ENCODE measurements at regions not wholly inside any gene's neighbourhood (a gene's known extent, or its start where the extent isn't known, plus 50 kb on each side); places are given as distances from the start of the nearest gene placed in this dataset.

DNA sequence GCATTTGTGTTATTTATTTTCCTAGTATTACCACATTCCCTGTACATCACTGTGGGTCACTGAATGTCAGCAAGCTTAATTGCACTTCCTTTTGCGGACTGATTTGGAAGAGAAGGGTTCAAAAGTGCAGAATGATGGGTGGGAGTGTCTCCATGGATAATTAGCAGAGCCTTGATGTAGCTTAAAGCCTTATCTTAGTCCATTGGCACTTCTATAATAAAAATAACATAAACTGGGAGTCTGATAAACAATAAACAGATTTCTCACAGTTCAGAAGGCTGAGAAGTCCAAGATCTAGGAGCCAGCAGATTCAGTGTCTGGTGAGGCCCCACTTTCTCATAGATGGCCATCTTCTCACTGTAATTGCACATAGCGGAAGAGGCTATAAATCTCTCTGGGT lies 501.1 kb upstream of the POU3F2 start:
- DNase-seq = no peak
- Histone ChIP-seq H3K4me2 (no peak overlapping the region), H3K27ac (ENCODE audit: low read depth in 2 of 2, low read length in 1 of 2) (no peak overlapping the region), H3K4me1 (ENCODE audit: control insufficient read depth in 1 of 2, insufficient read depth in 2 of 2, low read depth in 1 of 2, low read length in 1 of 2) (no peaks in the 10 kb centered on the region; a peak in 2 of 4 replicates), H3K79me2 (ENCODE audit: insufficient read depth) (no peaks in the 10 kb centered on the region), H3K36me3 (replicated peaks in 1 of 2; ENCODE audit: control insufficient read depth in 1 of 2, insufficient read depth in 2 of 2, low read length in 1 of 2) (no peaks in the 10 kb centered on the region), H4K20me1 (ENCODE audit: insufficient read depth) (no peaks in the 10 kb centered on the region), H3K4me3 (ENCODE audit: low read depth in 2 of 2, low read length in 1 of 2) (no peak overlapping the region), H2AFZ (ENCODE audit: low read depth) (no peak overlapping the region), H3K27me3 (ENCODE audit: insufficient read depth) (no peaks in the 10 kb centered on the region), H3K9ac (no peak overlapping the region), H3K9me3 (no peaks in the 10 kb centered on the region), H3F3A (replicated peaks; ENCODE audit: insufficient read depth) (no peaks in the 10 kb centered on the region), H3K9me2 (no peaks in the 10 kb centered on the region)
- ChIA-PET POLR2A (no interaction called here), CTCF (interaction anchor here (1.5 kb wide), 1 partner anchor 11 kb away, joined by 3 read pairs; no protein-coding TSS in a partner anchor)
- no peak for TF ChIP-seq POLR2AphosphoS5 (IDR thresholded peaks at IDR 0.05; ENCODE audit: low read depth, low read length)
- 44% methylated on average over 2 of the region's 2 CpGs for WGBS (ENCODE audit: low lambda C conversion rate)

DNA sequence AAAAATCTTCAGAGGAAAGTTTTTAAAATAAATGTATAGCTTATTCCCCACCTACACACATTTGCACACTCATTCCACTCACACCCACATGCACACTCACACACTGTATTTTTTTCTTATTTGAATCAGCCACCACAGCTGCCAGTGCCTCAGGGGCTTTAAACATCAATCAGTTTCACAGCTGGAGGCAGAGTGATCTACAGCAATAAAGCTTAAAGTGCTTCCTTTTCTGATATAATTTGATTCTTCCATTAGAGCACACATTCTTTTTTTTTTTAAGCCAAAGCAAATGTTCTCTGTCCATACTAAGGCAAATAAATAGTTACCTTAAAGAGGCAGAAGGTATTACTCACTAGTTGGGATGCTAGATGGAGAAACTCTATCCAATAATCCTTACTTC lies 498.8 kb upstream of the POU3F2 start:
- Histone ChIP-seq H2AFZ (ENCODE audit: low read depth) (no peak overlapping the region), H3K79me2 (ENCODE audit: insufficient read depth) (no peaks in the 10 kb centered on the region), H3F3A (replicated peaks; ENCODE audit: insufficient read depth) (no peaks in the 10 kb centered on the region), H3K27ac (ENCODE audit: low read depth in 2 of 2, low read length in 1 of 2) (no peak overlapping the region), H3K9ac (no peak overlapping the region), H3K4me1 (ENCODE audit: control insufficient read depth in 1 of 2, insufficient read depth in 2 of 2, low read depth in 1 of 2, low read length in 1 of 2) (no peaks in the 10 kb centered on the region; a peak in 2 of 4 replicates), H3K4me3 (ENCODE audit: low read depth in 2 of 2, low read length in 1 of 2) (no peak overlapping the region), H3K36me3 (replicated peaks in 1 of 2; ENCODE audit: control insufficient read depth in 1 of 2, insufficient read depth in 2 of 2, low read length in 1 of 2) (no peaks in the 10 kb centered on the region), H3K27me3 (ENCODE audit: insufficient read depth) (no peaks in the 10 kb centered on the region), H3K9me2 (no peaks in the 10 kb centered on the region), H3K9me3 (no peaks in the 10 kb centered on the region), H4K20me1 (ENCODE audit: insufficient read depth) (no peaks in the 10 kb centered on the region), H3K4me2 (no peak overlapping the region)
- no peak for DNase-seq
- ChIA-PET CTCF (interaction anchor here (1.4 to 2.5 kb wide), 3 partner anchors 24 to 43 kb away, joined by 3 to 7 read pairs (median 3); no protein-coding TSS in a partner anchor), POLR2A (interaction anchor here (0.6 kb wide), 1 partner anchor 495 kb away, joined by 3 read pairs; no protein-coding TSS in a partner anchor)
- TF ChIP-seq, protein P1, sequence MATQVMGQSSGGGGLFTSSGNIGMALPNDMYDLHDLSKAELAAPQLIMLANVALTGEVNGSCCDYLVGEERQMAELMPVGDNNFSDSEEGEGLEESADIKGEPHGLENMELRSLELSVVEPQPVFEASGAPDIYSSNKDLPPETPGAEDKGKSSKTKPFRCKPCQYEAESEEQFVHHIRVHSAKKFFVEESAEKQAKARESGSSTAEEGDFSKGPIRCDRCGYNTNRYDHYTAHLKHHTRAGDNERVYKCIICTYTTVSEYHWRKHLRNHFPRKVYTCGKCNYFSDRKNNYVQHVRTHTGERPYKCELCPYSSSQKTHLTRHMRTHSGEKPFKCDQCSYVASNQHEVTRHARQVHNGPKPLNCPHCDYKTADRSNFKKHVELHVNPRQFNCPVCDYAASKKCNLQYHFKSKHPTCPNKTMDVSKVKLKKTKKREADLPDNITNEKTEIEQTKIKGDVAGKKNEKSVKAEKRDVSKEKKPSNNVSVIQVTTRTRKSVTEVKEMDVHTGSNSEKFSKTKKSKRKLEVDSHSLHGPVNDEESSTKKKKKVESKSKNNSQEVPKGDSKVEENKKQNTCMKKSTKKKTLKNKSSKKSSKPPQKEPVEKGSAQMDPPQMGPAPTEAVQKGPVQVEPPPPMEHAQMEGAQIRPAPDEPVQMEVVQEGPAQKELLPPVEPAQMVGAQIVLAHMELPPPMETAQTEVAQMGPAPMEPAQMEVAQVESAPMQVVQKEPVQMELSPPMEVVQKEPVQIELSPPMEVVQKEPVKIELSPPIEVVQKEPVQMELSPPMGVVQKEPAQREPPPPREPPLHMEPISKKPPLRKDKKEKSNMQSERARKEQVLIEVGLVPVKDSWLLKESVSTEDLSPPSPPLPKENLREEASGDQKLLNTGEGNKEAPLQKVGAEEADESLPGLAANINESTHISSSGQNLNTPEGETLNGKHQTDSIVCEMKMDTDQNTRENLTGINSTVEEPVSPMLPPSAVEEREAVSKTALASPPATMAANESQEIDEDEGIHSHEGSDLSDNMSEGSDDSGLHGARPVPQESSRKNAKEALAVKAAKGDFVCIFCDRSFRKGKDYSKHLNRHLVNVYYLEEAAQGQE (IDR thresholded peaks at IDR 0.05; ENCODE audit: low read depth, low read length) = no peak
- TF ChIP-seq EP300 (IDR thresholded peaks at IDR 0.05; ENCODE audit: borderline replicate concordance in 1 of 2, low read depth in 1 of 2, low read length in 1 of 2) (peak in 1 of 2 experiments; percentile 49; a peak in 1 of 4 replicates), EZH2phosphoT487 (IDR thresholded peaks at IDR 0.05; ENCODE audit: borderline replicate concordance, low read depth) (no peak)

DNA sequence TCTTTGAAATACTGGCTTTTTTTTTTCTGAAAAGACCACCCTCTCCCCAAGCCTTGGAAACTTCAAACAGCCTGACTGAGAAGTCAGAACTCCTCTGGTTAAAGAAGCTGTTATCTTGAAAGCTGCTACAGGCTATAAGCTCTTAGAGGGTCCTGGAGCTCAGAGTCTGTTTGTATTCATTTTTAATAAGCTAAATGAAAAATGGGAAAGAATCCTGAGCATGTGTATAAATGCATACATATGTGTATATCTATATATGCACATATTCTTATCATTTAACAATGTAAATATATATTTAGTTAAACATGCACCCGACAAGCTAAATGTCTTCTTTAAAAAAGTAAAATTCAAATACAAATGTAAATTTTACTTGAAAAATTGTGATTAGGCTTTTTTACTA lies 494.9 kb upstream of the POU3F2 start:
- H3F3A ChIP-seq (replicated peaks; ENCODE audit: insufficient read depth) = no peaks in the 10 kb centered on the region
- H3K36me3 ChIP-seq (replicated peaks in 1 of 2; ENCODE audit: control insufficient read depth in 1 of 2, insufficient read depth in 2 of 2, low read length in 1 of 2) = no peaks in the 10 kb centered on the region
- H2AFZ ChIP-seq (ENCODE audit: low read depth) = no peak overlapping the region
- 47% methylated on average over 1 of the region's 1 CpG for WGBS (ENCODE audit: low lambda C conversion rate)
- no peaks in the 10 kb centered on the region for H3K9me3 ChIP-seq
- H3K4me1 ChIP-seq (ENCODE audit: control insufficient read depth in 1 of 2, insufficient read depth in 2 of 2, low read depth in 1 of 2, low read length in 1 of 2) = no peaks in the 10 kb centered on the region; a peak in 2 of 4 replicates
- no peak overlapping the region for H3K27ac ChIP-seq (ENCODE audit: low read depth in 2 of 2, low read length in 1 of 2)
- POLR2A ChIA-PET = no interaction called here
- H3K4me3 ChIP-seq (ENCODE audit: low read depth in 2 of 2, low read length in 1 of 2) = no peak overlapping the region
- no peaks in the 10 kb centered on the region for H3K9me2 ChIP-seq
- H3K27me3 ChIP-seq (ENCODE audit: insufficient read depth) = no peaks in the 10 kb centered on the region
- no peak overlapping the region for H3K4me2 ChIP-seq
- DNase-seq = no peak
- H4K20me1 ChIP-seq (ENCODE audit: insufficient read depth) = no peaks in the 10 kb centered on the region
- H3K79me2 ChIP-seq (ENCODE audit: insufficient read depth) = no peaks in the 10 kb centered on the region
- CTCF ChIA-PET = no interaction called here
- no peak overlapping the region for H3K9ac ChIP-seq
- TF ChIP-seq FOXJ3 (CRISPR knock-in tag; IDR thresholded peaks at IDR 0.05) (no peak), FOXM1 (IDR thresholded peaks at IDR 0.05; ENCODE audit: low read depth) (no peak), EP300 (IDR thresholded peaks at IDR 0.05; ENCODE audit: borderline replicate concordance in 1 of 2, low read depth in 1 of 2, low read length in 1 of 2) (no peak), GATA2 (CRISPR knock-in tag; IDR thresholded peaks at IDR 0.05) (no peak), RFX5 (IDR thresholded peaks at IDR 0.05; ENCODE audit: low read length) (no peak), YY1 (IDR thresholded peaks at IDR 0.05; ENCODE audit: low read depth) (no peak), MXI1 (IDR thresholded peaks at IDR 0.05; ENCODE audit: low read depth, low read length) (no peak), NFIC (IDR thresholded peaks at IDR 0.05; ENCODE audit: borderline replicate concordance) (no peak), FOSL2 (IDR thresholded peaks at IDR 0.05; ENCODE audit: borderline replicate concordance, low read depth) (no peak), TEAD4 (IDR thresholded peaks at IDR 0.05; ENCODE audit: borderline replicate concordance, insufficient read depth) (no peak)
- TF ChIP-seq, protein P2, sequence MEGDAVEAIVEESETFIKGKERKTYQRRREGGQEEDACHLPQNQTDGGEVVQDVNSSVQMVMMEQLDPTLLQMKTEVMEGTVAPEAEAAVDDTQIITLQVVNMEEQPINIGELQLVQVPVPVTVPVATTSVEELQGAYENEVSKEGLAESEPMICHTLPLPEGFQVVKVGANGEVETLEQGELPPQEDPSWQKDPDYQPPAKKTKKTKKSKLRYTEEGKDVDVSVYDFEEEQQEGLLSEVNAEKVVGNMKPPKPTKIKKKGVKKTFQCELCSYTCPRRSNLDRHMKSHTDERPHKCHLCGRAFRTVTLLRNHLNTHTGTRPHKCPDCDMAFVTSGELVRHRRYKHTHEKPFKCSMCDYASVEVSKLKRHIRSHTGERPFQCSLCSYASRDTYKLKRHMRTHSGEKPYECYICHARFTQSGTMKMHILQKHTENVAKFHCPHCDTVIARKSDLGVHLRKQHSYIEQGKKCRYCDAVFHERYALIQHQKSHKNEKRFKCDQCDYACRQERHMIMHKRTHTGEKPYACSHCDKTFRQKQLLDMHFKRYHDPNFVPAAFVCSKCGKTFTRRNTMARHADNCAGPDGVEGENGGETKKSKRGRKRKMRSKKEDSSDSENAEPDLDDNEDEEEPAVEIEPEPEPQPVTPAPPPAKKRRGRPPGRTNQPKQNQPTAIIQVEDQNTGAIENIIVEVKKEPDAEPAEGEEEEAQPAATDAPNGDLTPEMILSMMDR (IDR thresholded peaks at IDR 0.05) = no peak
- TF ChIP-seq, protein P3, sequence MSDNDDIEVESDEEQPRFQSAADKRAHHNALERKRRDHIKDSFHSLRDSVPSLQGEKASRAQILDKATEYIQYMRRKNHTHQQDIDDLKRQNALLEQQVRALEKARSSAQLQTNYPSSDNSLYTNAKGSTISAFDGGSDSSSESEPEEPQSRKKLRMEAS (IDR thresholded peaks at IDR 0.05; ENCODE audit: low read depth) = no peak
